Sigmoid colon (tissue), 3 donors: ENCODE measurements at regions not wholly inside any gene's neighbourhood (a gene's known extent, or its start where the extent isn't known, plus 50 kb on each side); places are given as distances from the start of the nearest gene placed in this dataset.

Experiments used
- CTCF ChIP-seq, 4 experiments: fragments of 450-650 bp in 3 of 4; fragments of 200-600 bp in 1 of 4; IDR thresholded peaks; one replicate each; pipeline ENCODE4 v1.5.1; 2016 to 2019; ENCODE audit warnings: antibody characterized with exemption in 4 of 4, mild to moderate bottlenecking in 3 of 4, moderate library complexity in 2 of 4
- POLR2A ChIP-seq, 2 donors: fragments of 450-650 bp; IDR thresholded peaks; one replicate each; pipeline ENCODE4 v1.6.1; 2016; ENCODE audit warnings: antibody characterized with exemption in 2 of 2, mild to moderate bottlenecking in 2 of 2, moderate library complexity in 2 of 2

GRCh38 chr13:63944911-63945310, 2529.3 kb upstream of the PCDH20 start:
- TF ChIP-seq CTCF (IDR thresholded peaks at IDR 0.05) (no peak), POLR2A (IDR thresholded peaks at IDR 0.05) (no peak)
